ENCODE measurements at regions not wholly inside any gene's neighbourhood (a gene's known extent, or its start where the extent isn't known, plus 50 kb on each side); places are given as distances from the start of the nearest gene placed in this dataset.

DNA sequence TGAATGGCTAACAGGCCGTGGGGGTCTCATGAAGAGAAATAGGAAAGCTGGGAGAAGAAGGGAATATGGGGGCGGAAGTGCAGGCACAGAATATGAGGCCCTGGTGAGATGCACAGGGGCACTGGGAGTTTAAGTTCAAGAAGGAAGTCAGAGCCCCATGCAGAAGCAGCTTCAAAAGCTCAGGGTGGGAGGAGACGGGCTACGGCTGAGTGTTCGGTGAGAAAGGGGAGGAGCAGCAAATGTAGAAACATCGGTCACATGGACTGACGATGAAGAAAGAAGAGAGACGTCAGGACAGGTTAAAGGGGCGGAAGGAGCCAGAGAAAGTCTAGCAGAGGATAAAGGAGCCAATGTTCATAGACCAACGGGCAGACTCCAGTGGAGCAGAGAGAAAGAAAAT is 204.5 kb upstream of the ZFHX3 start:
- H3K4me3 ChIP-seq: no peak overlapping the region
- DNase-seq (no peak), ATAC-seq (peak; percentile 30)
- no peaks in the 10 kb centered on the region for H3K4me1 ChIP-seq
- H3K9me3 ChIP-seq: no peaks in the 10 kb centered on the region
- intact Hi-C loops (cut with DNase I): no loop called here
- no peak overlapping the region for H3K27ac ChIP-seq
- H3K27me3 ChIP-seq: no peaks in the 10 kb centered on the region
- no peaks in the 10 kb centered on the region for H3K36me3 ChIP-seq
- TF ChIP-seq, protein P1, sequence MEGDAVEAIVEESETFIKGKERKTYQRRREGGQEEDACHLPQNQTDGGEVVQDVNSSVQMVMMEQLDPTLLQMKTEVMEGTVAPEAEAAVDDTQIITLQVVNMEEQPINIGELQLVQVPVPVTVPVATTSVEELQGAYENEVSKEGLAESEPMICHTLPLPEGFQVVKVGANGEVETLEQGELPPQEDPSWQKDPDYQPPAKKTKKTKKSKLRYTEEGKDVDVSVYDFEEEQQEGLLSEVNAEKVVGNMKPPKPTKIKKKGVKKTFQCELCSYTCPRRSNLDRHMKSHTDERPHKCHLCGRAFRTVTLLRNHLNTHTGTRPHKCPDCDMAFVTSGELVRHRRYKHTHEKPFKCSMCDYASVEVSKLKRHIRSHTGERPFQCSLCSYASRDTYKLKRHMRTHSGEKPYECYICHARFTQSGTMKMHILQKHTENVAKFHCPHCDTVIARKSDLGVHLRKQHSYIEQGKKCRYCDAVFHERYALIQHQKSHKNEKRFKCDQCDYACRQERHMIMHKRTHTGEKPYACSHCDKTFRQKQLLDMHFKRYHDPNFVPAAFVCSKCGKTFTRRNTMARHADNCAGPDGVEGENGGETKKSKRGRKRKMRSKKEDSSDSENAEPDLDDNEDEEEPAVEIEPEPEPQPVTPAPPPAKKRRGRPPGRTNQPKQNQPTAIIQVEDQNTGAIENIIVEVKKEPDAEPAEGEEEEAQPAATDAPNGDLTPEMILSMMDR (IDR thresholded peaks at IDR 0.05): no peak

- TF ChIP-seq, protein P1 (IDR thresholded peaks at IDR 0.05): no peak
- Histone ChIP-seq H3K27me3 (no peaks in the 10 kb centered on the region), H3K9me3 (no peaks in the 10 kb centered on the region), H3K27ac (no peak overlapping the region), H3K4me1 (no peaks in the 10 kb centered on the region), H3K4me3 (no peak overlapping the region), H3K36me3 (no peaks in the 10 kb centered on the region)
- DNase-seq: no peak
- intact Hi-C loops (cut with DNase I): no loop called here
- ATAC-seq: peak; percentile 25
These were observed 203.7 kb upstream of the ZFHX3 start for GRCh38 chr16:73251608-73252007.

DNA sequence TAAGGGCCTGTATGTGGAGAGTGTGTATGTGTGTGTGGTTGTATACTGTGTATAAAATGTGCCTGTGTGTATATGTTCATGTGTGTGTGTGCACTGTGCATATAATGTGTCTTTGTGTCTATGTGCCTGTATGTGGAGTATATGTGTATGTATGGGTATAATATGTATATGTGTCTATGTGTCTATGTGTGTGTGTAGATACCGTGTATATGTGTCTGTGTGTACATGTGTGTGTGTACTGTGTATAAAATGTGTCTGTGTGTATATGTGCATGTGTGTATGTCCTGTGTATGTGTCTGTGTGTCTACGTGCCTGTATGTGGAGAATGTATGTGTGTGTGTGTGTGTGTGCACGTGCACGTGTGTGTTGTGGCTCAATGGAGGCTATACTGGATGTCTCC is 200.4 kb upstream of the ZFHX3 start:
- H3K4me1 ChIP-seq: no peaks in the 10 kb centered on the region
- no peaks in the 10 kb centered on the region for H3K27me3 ChIP-seq
- H3K9me3 ChIP-seq: no peaks in the 10 kb centered on the region
- TF ChIP-seq, protein P1 (IDR thresholded peaks at IDR 0.05): no peak
- no peaks in the 10 kb centered on the region for H3K36me3 ChIP-seq
- ATAC-seq (no peak), DNase-seq (no peak)
- H3K4me3 ChIP-seq: no peak overlapping the region
- intact Hi-C loops (cut with DNase I): no loop called here
- H3K27ac ChIP-seq: no peak overlapping the region

DNA sequence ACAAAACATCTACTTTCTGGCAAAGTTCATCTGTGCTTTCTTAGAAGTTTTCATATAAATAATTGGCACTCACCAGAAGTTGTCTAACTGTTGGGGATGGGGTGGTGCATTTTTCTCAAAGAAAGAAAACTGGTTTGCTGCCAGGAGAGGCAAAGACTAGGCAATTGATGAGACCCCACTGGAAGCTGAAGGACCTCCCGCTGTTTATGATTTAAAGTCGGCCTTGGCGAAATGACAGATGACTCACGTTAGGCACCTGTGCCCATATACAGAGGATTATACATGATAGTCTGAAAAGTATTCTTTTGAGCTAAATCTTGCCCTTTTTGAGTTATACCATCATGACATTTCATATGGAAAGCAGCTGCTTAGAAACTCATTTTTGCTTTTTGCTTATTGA is 193.0 kb upstream of the ZFHX3 start:
- no peak for DNase-seq
- no peaks in the 10 kb centered on the region for H3K36me3 ChIP-seq
- intact Hi-C loops (cut with DNase I): no loop called here
- ATAC-seq: no peak
- no peak overlapping the region for H3K4me3 ChIP-seq
- no peaks in the 10 kb centered on the region for H3K9me3 ChIP-seq
- TF ChIP-seq, protein P1 (IDR thresholded peaks at IDR 0.05): no peak
- H3K27me3 ChIP-seq: peaks cover 5% of the 10 kb centered on the region
- no peaks in the 10 kb centered on the region for H3K4me1 ChIP-seq
- no peak overlapping the region for H3K27ac ChIP-seq

DNA sequence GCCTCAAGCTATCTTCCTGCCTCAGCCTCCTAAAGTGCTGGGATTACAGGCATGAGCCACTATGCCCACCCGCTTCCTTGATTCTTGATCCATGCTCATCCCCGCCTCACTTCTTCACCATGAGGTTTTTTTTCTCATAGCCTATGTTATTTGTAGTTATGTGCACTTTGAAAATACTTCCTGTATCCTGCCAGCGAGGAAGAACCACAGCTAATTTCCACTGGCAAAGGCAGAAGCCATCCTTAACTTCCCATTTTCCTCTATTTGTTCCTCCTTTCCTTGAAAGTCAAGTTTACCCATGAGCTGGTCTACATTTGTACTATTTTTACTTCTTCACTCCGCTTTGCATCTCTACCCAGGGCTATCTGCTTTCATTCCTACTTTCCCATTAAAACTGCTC is 189.7 kb upstream of the ZFHX3 start:
- no peaks in the 10 kb centered on the region for H3K36me3 ChIP-seq
- H3K9me3 ChIP-seq: no peaks in the 10 kb centered on the region
- intact Hi-C loops (cut with DNase I): no loop called here
- H3K4me1 ChIP-seq: peaks cover 4% of the 10 kb centered on the region
- TF ChIP-seq, protein P1 (IDR thresholded peaks at IDR 0.05): no peak
- ATAC-seq: no peak
- no peak for DNase-seq
- peaks cover 5% of the 10 kb centered on the region for H3K27me3 ChIP-seq
- no peak overlapping the region for H3K4me3 ChIP-seq
- no peak overlapping the region for H3K27ac ChIP-seq

DNA sequence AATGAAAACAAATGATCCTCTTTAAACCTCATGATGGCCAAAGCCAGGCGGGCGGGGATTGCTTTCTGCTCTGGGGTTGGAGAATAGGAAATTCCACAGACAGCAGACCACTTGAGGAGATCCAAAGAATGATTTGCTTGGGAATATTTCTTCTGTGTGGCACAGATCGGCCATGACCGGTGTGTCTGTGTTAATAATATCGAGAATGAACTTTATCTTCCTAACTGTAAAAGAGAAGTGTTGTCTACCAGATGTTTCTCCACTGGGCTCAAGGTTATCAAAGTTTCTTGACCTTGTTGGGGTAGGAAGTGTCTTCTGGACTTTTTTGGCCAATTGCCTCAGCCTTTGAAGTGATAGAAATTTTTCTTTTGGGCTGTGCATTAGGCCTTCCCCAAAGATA is 186.6 kb upstream of the ZFHX3 start:
- Histone ChIP-seq H3K36me3 (no peaks in the 10 kb centered on the region), H3K27me3 (no peaks in the 10 kb centered on the region), H3K9me3 (no peaks in the 10 kb centered on the region), H3K4me3 (no peak overlapping the region), H3K27ac (no peak overlapping the region), H3K4me1 (peaks cover 4% of the 10 kb centered on the region)
- TF ChIP-seq, protein P1 (IDR thresholded peaks at IDR 0.05): no peak
- ATAC-seq (no peak), DNase-seq (no peak)
- intact Hi-C loops (cut with DNase I): no loop called here
